ENCODE measurements at regions not wholly inside any gene's neighbourhood (a gene's known extent, or its start where the extent isn't known, plus 50 kb on each side); places are given as distances from the start of the nearest gene placed in this dataset.

DNA sequence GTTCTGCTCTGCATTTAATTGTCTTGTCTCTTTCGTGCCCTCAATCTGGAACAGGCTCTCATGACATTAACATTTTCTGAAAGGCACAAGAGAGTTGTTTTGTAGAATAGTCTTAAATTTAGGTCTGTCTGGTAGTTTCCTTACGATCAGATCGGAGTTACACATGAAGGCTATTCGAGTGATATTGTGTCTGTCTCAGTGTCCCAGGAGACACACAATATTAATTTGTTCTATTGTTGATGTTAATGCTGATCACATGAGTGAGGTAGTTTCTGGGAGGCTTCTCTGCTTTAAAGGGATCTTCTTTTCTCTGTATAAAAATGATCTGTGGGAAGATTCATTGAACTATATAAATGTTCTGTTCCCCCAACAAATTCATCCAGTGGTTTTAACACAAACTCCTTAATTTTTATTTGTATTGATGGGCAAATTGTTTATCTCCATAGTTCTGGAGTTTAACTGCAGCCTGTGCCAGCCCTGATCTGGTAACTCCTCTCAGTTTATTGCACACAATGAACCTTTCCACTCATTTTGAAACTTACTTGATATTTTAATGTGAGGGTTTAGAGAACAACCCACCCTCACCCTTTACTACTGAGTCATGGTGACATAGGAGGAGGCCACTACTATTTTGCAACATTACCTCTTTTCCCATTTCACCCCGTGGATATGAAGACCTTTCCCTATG, 223.0 kb downstream of the CBLN4 start:
- H3K36me3 ChIP-seq: no peaks in the 10 kb centered on the region
- no peak for DNase-seq
- H3K27me3 ChIP-seq: no peaks in the 10 kb centered on the region
- intact Hi-C loops (cut with DNase I): no loop called here
- TF ChIP-seq POLR2A (IDR thresholded peaks at IDR 0.05) (no peak), EP300 (IDR thresholded peaks at IDR 0.05) (no peak)
- TF ChIP-seq, protein P1, sequence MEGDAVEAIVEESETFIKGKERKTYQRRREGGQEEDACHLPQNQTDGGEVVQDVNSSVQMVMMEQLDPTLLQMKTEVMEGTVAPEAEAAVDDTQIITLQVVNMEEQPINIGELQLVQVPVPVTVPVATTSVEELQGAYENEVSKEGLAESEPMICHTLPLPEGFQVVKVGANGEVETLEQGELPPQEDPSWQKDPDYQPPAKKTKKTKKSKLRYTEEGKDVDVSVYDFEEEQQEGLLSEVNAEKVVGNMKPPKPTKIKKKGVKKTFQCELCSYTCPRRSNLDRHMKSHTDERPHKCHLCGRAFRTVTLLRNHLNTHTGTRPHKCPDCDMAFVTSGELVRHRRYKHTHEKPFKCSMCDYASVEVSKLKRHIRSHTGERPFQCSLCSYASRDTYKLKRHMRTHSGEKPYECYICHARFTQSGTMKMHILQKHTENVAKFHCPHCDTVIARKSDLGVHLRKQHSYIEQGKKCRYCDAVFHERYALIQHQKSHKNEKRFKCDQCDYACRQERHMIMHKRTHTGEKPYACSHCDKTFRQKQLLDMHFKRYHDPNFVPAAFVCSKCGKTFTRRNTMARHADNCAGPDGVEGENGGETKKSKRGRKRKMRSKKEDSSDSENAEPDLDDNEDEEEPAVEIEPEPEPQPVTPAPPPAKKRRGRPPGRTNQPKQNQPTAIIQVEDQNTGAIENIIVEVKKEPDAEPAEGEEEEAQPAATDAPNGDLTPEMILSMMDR (IDR thresholded peaks at IDR 0.05): no peak
- WGBS, 3 donors: 61 to 71% (median 61%) methylated on average over 5 of the region's 5 CpGs
- peaks cover 5% of the 10 kb centered on the region for H3K4me1 ChIP-seq (ENCODE audit: insufficient read depth)
- no peaks in the 10 kb centered on the region for H3K9me3 ChIP-seq
- H3K27ac ChIP-seq: no peak overlapping the region
- no peak overlapping the region for H3K4me3 ChIP-seq

GRCh38 chr20:55778796-55779195, 226.5 kb downstream of the CBLN4 start:
- TF ChIP-seq EP300 (IDR thresholded peaks at IDR 0.05) (no peak), POLR2A (IDR thresholded peaks at IDR 0.05) (no peak)
- TF ChIP-seq, protein P1 (IDR thresholded peaks at IDR 0.05): no peak
- no peak overlapping the region for H3K4me3 ChIP-seq
- H3K27me3 ChIP-seq: no peaks in the 10 kb centered on the region
- no peaks in the 10 kb centered on the region for H3K9me3 ChIP-seq
- no peak overlapping the region for H3K27ac ChIP-seq
- H3K4me1 ChIP-seq (ENCODE audit: insufficient read depth): peaks cover 5% of the 10 kb centered on the region
- no peaks in the 10 kb centered on the region for H3K36me3 ChIP-seq
- intact Hi-C loops (cut with DNase I): no loop called here
- 72 to 84% (median 75%) methylated on average over 5 of the region's 5 CpGs for WGBS, 3 donors
- no peak for DNase-seq

DNA sequence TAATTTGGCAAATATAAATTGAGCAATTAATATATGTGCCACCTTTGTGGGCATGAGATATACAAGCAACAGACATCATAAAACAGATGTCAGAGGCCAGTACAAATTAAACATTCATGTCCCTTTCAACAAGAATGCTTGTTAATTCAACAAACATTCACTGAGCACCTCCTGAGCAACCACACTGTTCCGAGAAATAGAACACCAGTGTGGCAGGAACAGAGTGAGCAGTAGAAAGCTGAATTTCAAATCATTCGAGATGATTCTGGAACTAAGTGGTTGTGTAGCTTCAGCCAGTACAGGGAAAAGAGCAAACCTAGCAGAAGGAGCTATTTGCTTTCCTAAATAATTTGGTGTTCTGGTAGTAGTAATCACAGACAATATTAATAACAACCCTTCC, 227.7 kb downstream of the CBLN4 start:
- Histone ChIP-seq H3K27me3 (no peaks in the 10 kb centered on the region), H3K4me3 (no peak overlapping the region), H3K36me3 (no peaks in the 10 kb centered on the region), H3K4me1 (ENCODE audit: insufficient read depth) (peaks cover 2% of the 10 kb centered on the region), H3K27ac (no peak overlapping the region), H3K9me3 (no peaks in the 10 kb centered on the region)
- DNase-seq: no peak
- TF ChIP-seq EP300 (IDR thresholded peaks at IDR 0.05): no peak
- TF ChIP-seq, protein P1 (IDR thresholded peaks at IDR 0.05): no peak
- intact Hi-C loops (cut with DNase I): no loop called here
- 84 to 89% (median 86%) methylated on average over 2 of the region's 2 CpGs for WGBS, 3 donors

GRCh38 chr20:55776176-55776575, 229.1 kb downstream of the CBLN4 start:
- Histone ChIP-seq H3K27me3 (no peaks in the 10 kb centered on the region), H3K4me1 (ENCODE audit: insufficient read depth) (peaks cover 2% of the 10 kb centered on the region), H3K36me3 (no peaks in the 10 kb centered on the region), H3K27ac (no peak overlapping the region), H3K4me3 (no peak overlapping the region), H3K9me3 (no peaks in the 10 kb centered on the region)
- TF ChIP-seq, protein P1 (IDR thresholded peaks at IDR 0.05): no peak
- TF ChIP-seq POLR2A (IDR thresholded peaks at IDR 0.05): no peak
- no peak for TF ChIP-seq EP300 (IDR thresholded peaks at IDR 0.05)
- DNase-seq: no peak
- WGBS, 3 donors: 46 to 52% (median 50%) methylated on average over 3 of the region's 3 CpGs
- intact Hi-C loops (cut with DNase I): no loop called here
